ENCODE measurements at regions not wholly inside any gene's neighbourhood (a gene's known extent, or its start where the extent isn't known, plus 50 kb on each side); places are given as distances from the start of the nearest gene placed in this dataset.

- no peaks in the 10 kb centered on the region for H3K9me2 ChIP-seq (replicated peaks; ENCODE audit: low read length)
- TF ChIP-seq EZH2phosphoT487 (IDR thresholded peaks at IDR 0.05; ENCODE audit: borderline replicate concordance, low read length) (no peak), EZH2 (IDR thresholded peaks at IDR 0.05; ENCODE audit: low read length, unreplicated experiment) (no peak)
- TF ChIP-seq, protein P1, sequence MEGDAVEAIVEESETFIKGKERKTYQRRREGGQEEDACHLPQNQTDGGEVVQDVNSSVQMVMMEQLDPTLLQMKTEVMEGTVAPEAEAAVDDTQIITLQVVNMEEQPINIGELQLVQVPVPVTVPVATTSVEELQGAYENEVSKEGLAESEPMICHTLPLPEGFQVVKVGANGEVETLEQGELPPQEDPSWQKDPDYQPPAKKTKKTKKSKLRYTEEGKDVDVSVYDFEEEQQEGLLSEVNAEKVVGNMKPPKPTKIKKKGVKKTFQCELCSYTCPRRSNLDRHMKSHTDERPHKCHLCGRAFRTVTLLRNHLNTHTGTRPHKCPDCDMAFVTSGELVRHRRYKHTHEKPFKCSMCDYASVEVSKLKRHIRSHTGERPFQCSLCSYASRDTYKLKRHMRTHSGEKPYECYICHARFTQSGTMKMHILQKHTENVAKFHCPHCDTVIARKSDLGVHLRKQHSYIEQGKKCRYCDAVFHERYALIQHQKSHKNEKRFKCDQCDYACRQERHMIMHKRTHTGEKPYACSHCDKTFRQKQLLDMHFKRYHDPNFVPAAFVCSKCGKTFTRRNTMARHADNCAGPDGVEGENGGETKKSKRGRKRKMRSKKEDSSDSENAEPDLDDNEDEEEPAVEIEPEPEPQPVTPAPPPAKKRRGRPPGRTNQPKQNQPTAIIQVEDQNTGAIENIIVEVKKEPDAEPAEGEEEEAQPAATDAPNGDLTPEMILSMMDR (conservative IDR thresholded peaks at IDR 0.05; ENCODE audit: low read depth, low read length), result no peak
- no peak overlapping the region for H3K4me3 ChIP-seq (ENCODE audit: low read length)
- ATAC-seq (no peak), DNase-seq (no peak)
- no peak overlapping the region for H3K4me2 ChIP-seq (ENCODE audit: low read length)
- no peaks in the 10 kb centered on the region for H3K4me1 ChIP-seq (ENCODE audit: insufficient read depth, low read length)
- H3K36me3 ChIP-seq (ENCODE audit: low read depth, low read length), result no peaks in the 10 kb centered on the region
- intact Hi-C loops (cut with micrococcal nuclease), result no loop called here
- H3K9me3 ChIP-seq (ENCODE audit: low read length), result no peaks in the 10 kb centered on the region
- no peak overlapping the region for H3K9ac ChIP-seq (ENCODE audit: low read length)
- H3F3A ChIP-seq (ENCODE audit: low read length, unreplicated experiment), result no peaks in the 10 kb centered on the region
- BruUV-seq (replicated peaks), result no TSS peak
- ChIA-PET CTCF (no interaction called here), POLR2A (ENCODE audit: unreplicated experiment) (no interaction called here)
- no peaks in the 10 kb centered on the region for H3K27me3 ChIP-seq (ENCODE audit: low read length)
- no peaks in the 10 kb centered on the region for H4K20me1 ChIP-seq (ENCODE audit: low read length)
- H2AFZ ChIP-seq (ENCODE audit: low read length), result no peak overlapping the region
- no peak overlapping the region for H3K27ac ChIP-seq (ENCODE audit: low read length)
- no peaks in the 10 kb centered on the region for H3K79me2 ChIP-seq (ENCODE audit: low read length)
These were observed 303.6 kb downstream of the BCAT1 start for GRCh38 chr12:24645254-24645653.

GRCh38 chr12:24643120-24644119 lies 305.5 kb downstream of the BCAT1 start:
- Histone ChIP-seq H3K9me2 (replicated peaks; ENCODE audit: low read length) (no peaks in the 10 kb centered on the region), H3K9me3 (ENCODE audit: low read length) (no peaks in the 10 kb centered on the region), H3K36me3 (ENCODE audit: low read depth, low read length) (no peaks in the 10 kb centered on the region), H2AFZ (ENCODE audit: low read length) (no peak overlapping the region), H3K9ac (ENCODE audit: low read length) (no peak overlapping the region), H3K4me3 (ENCODE audit: low read length) (no peak overlapping the region), H3K79me2 (ENCODE audit: low read length) (no peaks in the 10 kb centered on the region), H3F3A (ENCODE audit: low read length, unreplicated experiment) (no peaks in the 10 kb centered on the region), H3K27ac (ENCODE audit: low read length) (no peak overlapping the region), H3K4me1 (ENCODE audit: insufficient read depth, low read length) (no peaks in the 10 kb centered on the region), H4K20me1 (ENCODE audit: low read length) (no peaks in the 10 kb centered on the region), H3K27me3 (ENCODE audit: low read length) (no peaks in the 10 kb centered on the region), H3K4me2 (ENCODE audit: low read length) (no peak overlapping the region)
- intact Hi-C loops (cut with micrococcal nuclease), result no loop called here
- DNase-seq (no peak), ATAC-seq (no peak)
- ChIA-PET CTCF (no interaction called here), POLR2A (ENCODE audit: unreplicated experiment) (no interaction called here)
- BruUV-seq (replicated peaks), result no TSS peak
- TF ChIP-seq, protein P1 (conservative IDR thresholded peaks at IDR 0.05; ENCODE audit: low read depth, low read length), result no peak
- TF ChIP-seq EZH2phosphoT487 (IDR thresholded peaks at IDR 0.05; ENCODE audit: borderline replicate concordance, low read length), result no peak
- no peak for TF ChIP-seq EZH2 (IDR thresholded peaks at IDR 0.05; ENCODE audit: low read length, unreplicated experiment)

GRCh38 chr12:24639641-24640040 lies 309.3 kb downstream of the BCAT1 start:
- Histone ChIP-seq H3K4me1 (ENCODE audit: insufficient read depth, low read length) (no peaks in the 10 kb centered on the region), H3K9me2 (replicated peaks; ENCODE audit: low read length) (no peaks in the 10 kb centered on the region), H3K79me2 (ENCODE audit: low read length) (no peaks in the 10 kb centered on the region), H3K27me3 (ENCODE audit: low read length) (no peaks in the 10 kb centered on the region), H4K20me1 (ENCODE audit: low read length) (no peaks in the 10 kb centered on the region), H3K27ac (ENCODE audit: low read length) (no peak overlapping the region), H3K9me3 (ENCODE audit: low read length) (no peaks in the 10 kb centered on the region), H3K4me3 (ENCODE audit: low read length) (no peak overlapping the region), H3K9ac (ENCODE audit: low read length) (no peak overlapping the region), H2AFZ (ENCODE audit: low read length) (no peak overlapping the region), H3K36me3 (ENCODE audit: low read depth, low read length) (no peaks in the 10 kb centered on the region), H3K4me2 (ENCODE audit: low read length) (no peak overlapping the region), H3F3A (ENCODE audit: low read length, unreplicated experiment) (no peaks in the 10 kb centered on the region)
- no peak for TF ChIP-seq EZH2phosphoT487 (IDR thresholded peaks at IDR 0.05; ENCODE audit: borderline replicate concordance, low read length)
- TF ChIP-seq, protein P1 (conservative IDR thresholded peaks at IDR 0.05; ENCODE audit: low read depth, low read length), result no peak
- TF ChIP-seq EZH2 (IDR thresholded peaks at IDR 0.05; ENCODE audit: low read length, unreplicated experiment), result no peak
- ATAC-seq, result no peak
- ChIA-PET POLR2A (ENCODE audit: unreplicated experiment) (no interaction called here), CTCF (no interaction called here)
- BruUV-seq (replicated peaks), result no TSS peak
- intact Hi-C loops (cut with micrococcal nuclease), result no loop called here
- DNase-seq, result no peak

Measured in PC-3 (cell line).